Nephron progenitor cell (in vitro differentiated cells): ENCODE measurements at regions not wholly inside any gene's neighbourhood (a gene's known extent, or its start where the extent isn't known, plus 50 kb on each side); places are given as distances from the start of the nearest gene placed in this dataset.

Experiments
- DNase-seq: peaks from one replicate; pipeline ENCODE4 v3.0.0; 2021
- H3K27ac Mint-ChIP-seq: 2 replicates; pipeline ENCODE4 v1.8.0; 2021; ENCODE audit warnings: mild to moderate bottlenecking, moderate library complexity, mixed read lengths
- H3K27me3 Mint-ChIP-seq: 2 replicates; pipeline ENCODE4 v1.8.0; 2021; ENCODE audit warnings: mild to moderate bottlenecking, low read depth, mixed read lengths; ENCODE audit not compliant: poor library complexity
- H3K36me3 Mint-ChIP-seq: 2 replicates; pipeline ENCODE4 v1.8.0; 2021; ENCODE audit warnings: low read depth, mixed read lengths
- H3K4me1 Mint-ChIP-seq: 2 replicates; pipeline ENCODE4 v1.8.0; 2021; ENCODE audit warnings: mixed read lengths
- H3K4me3 Mint-ChIP-seq: 2 replicates; pipeline ENCODE4 v1.8.0; 2021; ENCODE audit warnings: mild to moderate bottlenecking, moderate library complexity, mixed read lengths
- H3K9me3 Mint-ChIP-seq: 2 replicates; pipeline ENCODE4 v1.8.0; 2021; ENCODE audit warnings: mild to moderate bottlenecking, moderate library complexity, mixed read lengths
- TF ChIP-seq, protein P1 (sequence below): fragments of 200-600 bp; sonication (generic); IDR thresholded peaks from 2 replicates; pipeline ENCODE4 v1.5.0; 2021; ENCODE audit warnings: antibody characterized with exemption

DNA sequence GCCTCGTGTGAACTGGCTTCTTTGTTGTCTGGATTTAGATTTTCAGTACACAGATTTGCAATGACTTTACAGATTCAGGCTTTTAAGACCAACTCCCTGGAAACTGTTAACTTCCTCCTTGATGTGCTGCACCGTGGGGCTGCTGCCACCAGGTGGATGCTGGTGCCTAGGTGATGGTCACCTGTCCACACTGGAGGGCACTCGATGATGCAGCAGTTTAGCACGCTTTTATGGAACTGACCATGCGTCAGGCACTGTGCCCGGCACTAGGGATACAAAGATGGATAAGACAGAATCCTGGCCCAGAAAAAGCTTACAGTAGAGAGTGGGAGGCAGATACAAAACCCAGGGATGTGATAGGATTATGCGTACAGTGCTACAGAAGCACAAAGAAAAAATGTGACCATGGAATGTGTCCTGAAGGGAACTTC is 180.7 kb downstream of the CEP135 start:
- Mint-ChIP-seq H3K27me3 (no peaks in the 10 kb centered on the region), H3K4me3 (no peak overlapping the region), H3K4me1 (peaks cover 23% of the 10 kb centered on the region), H3K9me3 (peaks cover 4% of the 10 kb centered on the region), H3K27ac (no peak overlapping the region), H3K36me3 (peaks cover 54% of the 10 kb centered on the region)
- no peak for DNase-seq
- TF ChIP-seq, protein P1, sequence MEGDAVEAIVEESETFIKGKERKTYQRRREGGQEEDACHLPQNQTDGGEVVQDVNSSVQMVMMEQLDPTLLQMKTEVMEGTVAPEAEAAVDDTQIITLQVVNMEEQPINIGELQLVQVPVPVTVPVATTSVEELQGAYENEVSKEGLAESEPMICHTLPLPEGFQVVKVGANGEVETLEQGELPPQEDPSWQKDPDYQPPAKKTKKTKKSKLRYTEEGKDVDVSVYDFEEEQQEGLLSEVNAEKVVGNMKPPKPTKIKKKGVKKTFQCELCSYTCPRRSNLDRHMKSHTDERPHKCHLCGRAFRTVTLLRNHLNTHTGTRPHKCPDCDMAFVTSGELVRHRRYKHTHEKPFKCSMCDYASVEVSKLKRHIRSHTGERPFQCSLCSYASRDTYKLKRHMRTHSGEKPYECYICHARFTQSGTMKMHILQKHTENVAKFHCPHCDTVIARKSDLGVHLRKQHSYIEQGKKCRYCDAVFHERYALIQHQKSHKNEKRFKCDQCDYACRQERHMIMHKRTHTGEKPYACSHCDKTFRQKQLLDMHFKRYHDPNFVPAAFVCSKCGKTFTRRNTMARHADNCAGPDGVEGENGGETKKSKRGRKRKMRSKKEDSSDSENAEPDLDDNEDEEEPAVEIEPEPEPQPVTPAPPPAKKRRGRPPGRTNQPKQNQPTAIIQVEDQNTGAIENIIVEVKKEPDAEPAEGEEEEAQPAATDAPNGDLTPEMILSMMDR = peak; percentile 7

DNA sequence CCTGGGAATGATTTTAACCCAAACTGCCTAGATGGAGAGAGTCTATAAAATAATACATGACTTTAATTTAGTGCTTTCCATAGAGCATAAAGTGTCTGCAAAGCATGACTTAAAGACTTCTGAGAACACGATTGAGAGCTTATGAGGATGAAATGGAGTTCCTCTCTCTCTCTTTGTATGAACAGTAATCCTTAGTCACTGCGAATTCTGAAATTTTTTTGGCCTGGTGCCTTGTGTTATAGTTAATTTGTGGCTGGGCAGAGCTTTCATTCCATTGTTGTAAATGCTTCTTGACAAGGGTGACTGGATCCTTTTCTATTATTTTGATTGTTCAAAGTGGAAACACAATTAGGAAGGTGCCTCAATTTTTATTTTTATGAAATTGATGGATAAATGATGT is 179.5 kb downstream of the CEP135 start:
- Mint-ChIP-seq H3K4me3 (no peak overlapping the region), H3K36me3 (peaks cover 46% of the 10 kb centered on the region), H3K9me3 (peaks cover 4% of the 10 kb centered on the region), H3K4me1 (peaks cover 19% of the 10 kb centered on the region), H3K27ac (peak overlapping the region; percentile 78), H3K27me3 (no peaks in the 10 kb centered on the region)
- TF ChIP-seq, protein P1 = no peak
- DNase-seq = no peak

DNA sequence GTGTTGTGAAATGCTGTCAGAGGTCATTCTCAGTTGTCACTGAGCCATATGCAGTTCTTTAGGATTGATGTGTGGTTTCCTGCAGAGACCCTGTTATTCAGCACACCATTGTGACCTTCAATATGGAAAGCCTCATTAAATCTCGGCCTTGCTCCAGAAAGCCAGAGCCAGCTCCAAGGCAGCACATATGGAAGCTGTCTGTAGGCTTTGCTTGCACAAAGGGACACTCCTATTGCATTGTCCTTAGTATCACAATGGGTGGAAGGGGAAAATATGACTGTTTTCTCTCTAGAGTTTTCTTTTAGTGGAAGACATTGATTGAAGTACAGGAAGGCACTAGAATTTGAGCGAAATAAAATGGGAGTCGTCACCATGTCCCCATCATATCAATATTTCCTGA is 179.0 kb downstream of the CEP135 start:
- peaks cover 19% of the 10 kb centered on the region for H3K4me1 Mint-ChIP-seq
- no peaks in the 10 kb centered on the region for H3K27me3 Mint-ChIP-seq
- H3K4me3 Mint-ChIP-seq = no peak overlapping the region
- peaks cover 46% of the 10 kb centered on the region for H3K36me3 Mint-ChIP-seq
- H3K27ac Mint-ChIP-seq = peak overlapping the region; percentile 78
- DNase-seq = no peak
- TF ChIP-seq, protein P1 = no peak
- H3K9me3 Mint-ChIP-seq = peaks cover 4% of the 10 kb centered on the region

DNA sequence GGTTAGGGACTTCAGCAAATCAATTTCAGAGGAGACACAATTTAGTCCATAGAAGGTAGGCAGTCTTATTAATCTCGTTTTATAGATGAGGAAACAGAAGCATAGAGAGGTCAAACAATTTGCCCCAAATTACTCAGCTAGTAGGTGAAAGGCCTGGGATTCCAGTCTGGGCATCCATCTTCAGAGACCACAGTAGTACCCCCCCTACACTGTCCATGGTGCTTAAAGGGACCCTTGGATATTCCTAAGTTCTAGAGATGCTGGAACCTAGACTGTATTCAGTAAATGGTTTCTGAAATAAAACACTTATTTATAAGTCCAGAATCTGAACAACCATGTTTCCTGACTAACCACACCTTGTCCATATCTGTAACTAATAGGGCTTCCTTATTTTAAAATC is 174.8 kb downstream of the CEP135 start:
- H3K27me3 Mint-ChIP-seq = no peaks in the 10 kb centered on the region
- peaks cover 36% of the 10 kb centered on the region for H3K36me3 Mint-ChIP-seq
- TF ChIP-seq, protein P1 = no peak
- H3K4me3 Mint-ChIP-seq = no peak overlapping the region
- H3K27ac Mint-ChIP-seq = no peak overlapping the region
- peaks cover 4% of the 10 kb centered on the region for H3K9me3 Mint-ChIP-seq
- no peak for DNase-seq
- peaks cover 15% of the 10 kb centered on the region for H3K4me1 Mint-ChIP-seq

DNA sequence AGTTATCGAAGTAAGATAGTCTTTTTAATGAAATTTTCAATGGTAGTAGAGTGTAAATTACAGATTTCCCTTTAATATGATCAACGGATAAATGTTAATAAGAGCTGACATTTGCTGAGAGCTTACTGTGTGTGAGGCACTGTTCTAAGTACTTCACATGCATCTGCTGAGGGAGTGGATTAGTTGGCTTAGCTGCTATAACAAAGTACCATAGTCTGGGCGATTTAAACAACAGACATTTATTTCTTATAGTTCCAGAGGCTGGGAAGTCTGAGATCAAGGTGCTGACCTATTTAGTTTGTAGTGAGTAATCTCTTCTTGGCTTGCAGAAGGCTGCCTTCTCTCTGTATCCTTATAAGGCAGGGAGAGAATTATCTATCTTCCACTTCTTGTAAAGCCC is 174.3 kb downstream of the CEP135 start:
- TF ChIP-seq, protein P1 = no peak
- no peak for DNase-seq
- H3K4me3 Mint-ChIP-seq = no peak overlapping the region
- H3K4me1 Mint-ChIP-seq = peaks cover 12% of the 10 kb centered on the region
- no peak overlapping the region for H3K27ac Mint-ChIP-seq
- H3K9me3 Mint-ChIP-seq = peaks cover 4% of the 10 kb centered on the region
- H3K27me3 Mint-ChIP-seq = no peaks in the 10 kb centered on the region
- peaks cover 36% of the 10 kb centered on the region for H3K36me3 Mint-ChIP-seq

DNA sequence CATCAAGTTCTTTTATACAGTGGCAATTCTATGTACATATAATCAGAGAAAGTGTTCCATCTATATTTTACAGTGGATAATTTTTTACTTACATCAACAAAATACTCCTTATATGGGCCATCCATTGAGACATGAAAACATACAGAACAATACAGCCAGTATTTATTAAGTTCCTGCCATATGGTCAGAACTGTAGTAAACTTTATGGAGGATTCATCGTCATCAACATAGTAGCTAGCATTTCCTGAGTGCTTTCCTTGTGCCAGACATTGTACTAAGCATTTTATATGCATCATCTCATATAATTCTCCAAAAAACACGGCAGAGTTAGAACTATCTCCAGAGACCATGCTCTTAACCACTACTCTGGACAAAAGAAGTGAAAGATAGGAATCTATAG is 170.1 kb downstream of the CEP135 start:
- Mint-ChIP-seq H3K4me1 (peaks cover 22% of the 10 kb centered on the region), H3K36me3 (peaks cover 24% of the 10 kb centered on the region), H3K27ac (peak overlapping the region; percentile 43)

More for the DNA sequence above, 170.1 kb downstream of the CEP135 start:
- Mint-ChIP-seq H3K4me3 (no peak overlapping the region), H3K9me3 (no peaks in the 10 kb centered on the region), H3K27me3 (no peaks in the 10 kb centered on the region)
- TF ChIP-seq, protein P1 = no peak
- no peak for DNase-seq
